Esophagus (tissue), 2 donors: ENCODE measurements at regions not wholly inside any gene's neighbourhood (a gene's known extent, or its start where the extent isn't known, plus 50 kb on each side); places are given as distances from the start of the nearest gene placed in this dataset.
"Not testable (repeated sequence)": the region's sequence is repeated elsewhere in the genome, so short reads cannot be mapped to it uniquely, and the experiment has no call there.

Experiments
- H3K27ac ChIP-seq, 2 donors: one replicate each; pipeline ENCODE4 v1.5.1; 2013; ENCODE audit warnings: low read depth in 2 of 2, mild to moderate bottlenecking in 2 of 2, inconsistent platforms in 1 of 2, low read length in 1 of 2, moderate library complexity in 1 of 2
- H3K27me3 ChIP-seq, 2 donors: one replicate each; pipeline ENCODE4 v1.6.1; 2013; ENCODE audit warnings: low read length in 2 of 2, control low read depth in 1 of 2, mild to moderate bottlenecking in 1 of 2; ENCODE audit not compliant: insufficient read depth in 2 of 2, control insufficient read depth in 1 of 2
- H3K36me3 ChIP-seq, 2 donors: one replicate each; pipeline ENCODE4 v1.6.1; 2013; ENCODE audit warnings: low read length in 1 of 2; ENCODE audit not compliant: control insufficient read depth in 2 of 2, insufficient read depth in 2 of 2
- H3K4me1 ChIP-seq, 2 donors: one replicate each; pipeline ENCODE4 v1.6.1; 2013; ENCODE audit warnings: low read length in 1 of 2; ENCODE audit not compliant: control insufficient read depth in 2 of 2, insufficient read depth in 2 of 2
- H3K4me3 ChIP-seq, 2 donors: one replicate each; pipeline ENCODE4 v1.5.1; 2013; ENCODE audit warnings: low read length in 2 of 2, mild to moderate bottlenecking in 2 of 2, low read depth in 1 of 2, moderate library complexity in 1 of 2
- H3K9me3 ChIP-seq, 2 donors: one replicate each; pipeline ENCODE4 v1.6.1; 2013; ENCODE audit warnings: mild to moderate bottlenecking in 2 of 2, low read depth in 1 of 2, low read length in 1 of 2, moderate library complexity in 1 of 2; ENCODE audit not compliant: control insufficient read depth in 2 of 2, insufficient read depth in 1 of 2
- WGBS, 2 donors: extraction: QIAGEN DNeasy Blood & Tissue Kit; methylation state at CpG; one replicate each; pipeline ENCODE4 v1.1.7; 2013; 5-methylcytosine and 5-hydroxymethylcytosine counted together
- donor health status: healthy with polysubstance abuse.
- donor health status: Bipolar disorder and iron deficiency.

DNA sequence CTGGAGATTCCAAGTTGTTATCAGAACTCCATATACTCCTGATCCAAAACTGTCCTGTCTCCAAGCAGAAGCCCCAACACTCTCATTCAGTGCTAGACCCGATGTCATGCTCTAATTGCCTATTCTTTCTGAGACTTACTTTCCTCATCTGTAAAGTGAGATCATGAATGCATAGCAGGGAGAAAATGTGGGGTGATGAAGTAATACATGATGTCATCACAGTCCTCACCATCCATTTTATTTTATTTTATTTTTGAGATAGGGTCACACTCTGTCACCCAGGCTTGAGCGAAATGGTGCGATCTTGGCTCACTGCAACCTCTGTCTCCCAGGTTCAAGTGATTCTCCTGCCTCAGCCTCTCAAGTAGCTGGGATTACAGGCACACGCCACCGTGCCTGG is 1554.0 kb upstream of the ADGRL3 start:
- Histone ChIP-seq H3K27ac (no peak overlapping the region), H3K36me3 (no peaks in the 10 kb centered on the region), H3K4me3 (no peak overlapping the region), H3K4me1 (no peaks in the 10 kb centered on the region), H3K27me3 (no peaks in the 10 kb centered on the region), H3K9me3 (no peaks in the 10 kb centered on the region)
- WGBS, 2 donors = 93 to 96% methylated on average over 5 of the region's 5 CpGs

DNA sequence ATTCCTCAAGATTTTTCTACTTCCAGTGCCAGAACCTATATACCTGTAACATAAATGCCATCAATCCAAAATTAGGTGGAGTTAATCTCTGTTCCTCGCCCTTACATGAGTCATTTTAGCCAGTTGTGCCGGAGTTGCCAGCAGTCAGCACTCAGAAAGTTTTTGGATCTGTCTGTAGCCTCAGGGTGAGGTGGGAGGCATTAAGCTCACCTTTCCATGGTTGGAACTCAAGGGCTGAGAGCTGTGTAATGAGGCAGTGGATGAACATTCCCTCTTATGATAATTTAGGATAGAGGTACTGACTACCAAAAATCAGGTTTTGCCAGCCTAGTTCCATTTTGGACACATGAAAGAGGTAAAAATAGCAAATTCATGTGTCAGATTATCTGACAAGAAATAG is 1553.1 kb upstream of the ADGRL3 start:
- no peaks in the 10 kb centered on the region for H3K9me3 ChIP-seq
- 50 to 60% methylated on average over 2 of the region's 2 CpGs for WGBS, 2 donors
- H3K27me3 ChIP-seq = no peaks in the 10 kb centered on the region
- H3K27ac ChIP-seq = no peak overlapping the region
- H3K4me3 ChIP-seq = no peak overlapping the region
- H3K4me1 ChIP-seq = no peaks in the 10 kb centered on the region
- no peaks in the 10 kb centered on the region for H3K36me3 ChIP-seq

DNA sequence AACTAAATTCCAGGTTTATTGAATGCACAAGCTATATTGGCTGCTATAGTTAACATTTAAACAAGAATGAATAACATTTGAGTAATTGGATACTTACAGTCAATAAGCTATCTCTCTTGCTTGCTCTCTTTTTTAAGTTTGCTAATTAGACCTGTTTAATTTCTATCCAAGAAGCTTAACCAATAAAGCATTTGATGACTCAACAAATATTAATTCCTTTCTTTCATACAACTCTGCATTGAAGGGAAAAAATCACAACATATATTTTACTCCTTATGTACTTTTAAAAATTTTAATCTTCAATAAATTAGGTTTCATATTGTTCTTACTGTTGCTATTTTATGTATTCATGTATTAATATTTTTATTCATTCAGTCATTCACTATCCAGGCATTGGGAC is 1552.6 kb upstream of the ADGRL3 start:
- H3K27me3 ChIP-seq = no peaks in the 10 kb centered on the region
- H3K27ac ChIP-seq = no peak overlapping the region
- no peaks in the 10 kb centered on the region for H3K36me3 ChIP-seq
- no peaks in the 10 kb centered on the region for H3K9me3 ChIP-seq
- H3K4me3 ChIP-seq = no peak overlapping the region
- no peaks in the 10 kb centered on the region for H3K4me1 ChIP-seq

DNA sequence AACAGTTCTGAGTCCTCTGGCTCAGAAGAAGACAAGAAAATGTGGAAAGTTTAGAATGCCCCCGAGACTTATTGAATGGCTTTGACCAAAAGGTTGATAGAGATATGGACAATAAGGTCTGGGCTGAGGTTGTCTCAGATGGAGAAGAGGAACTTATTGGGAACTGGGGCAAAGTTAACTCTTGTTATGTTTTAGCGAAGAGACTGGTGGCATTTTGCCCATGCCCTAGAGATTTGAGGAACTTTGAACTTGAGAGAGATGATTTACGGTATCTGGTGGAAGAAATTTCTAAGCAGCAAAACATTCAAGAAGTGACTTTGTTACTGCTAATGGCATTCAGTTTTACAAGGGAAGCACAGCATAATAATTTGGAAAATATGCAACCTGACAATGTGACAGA is 1549.3 kb upstream of the ADGRL3 start:
- Histone ChIP-seq H3K27me3 (no peaks in the 10 kb centered on the region), H3K4me1 (no peaks in the 10 kb centered on the region), H3K27ac (no peak overlapping the region), H3K9me3 (peaks cover 0 to 3% of the 10 kb centered on the region in 2 donors), H3K4me3 (no peak overlapping the region), H3K36me3 (no peaks in the 10 kb centered on the region)
- 82 to 89% methylated on average over 3 of the region's 3 CpGs for WGBS, 2 donors

DNA sequence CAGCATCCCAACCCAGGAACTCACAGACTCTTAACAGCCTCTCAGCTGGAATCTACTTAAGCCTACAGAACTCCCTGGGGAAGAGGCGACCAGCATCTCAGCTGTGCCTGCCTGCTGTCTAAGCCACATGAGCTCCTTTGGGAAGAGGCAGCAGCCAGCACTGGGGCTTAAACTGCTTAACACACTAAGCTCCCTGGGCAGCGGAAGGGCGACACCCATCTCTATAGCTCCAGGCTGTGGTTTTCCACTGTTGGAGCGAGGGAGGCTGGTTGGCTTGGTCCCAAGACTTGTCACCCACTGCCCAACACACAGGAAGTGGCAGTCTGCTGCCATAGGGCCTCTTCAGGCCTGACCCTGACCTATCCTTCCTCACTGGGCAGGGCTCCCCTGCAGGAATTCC is 1544.1 kb upstream of the ADGRL3 start:
- no peaks in the 10 kb centered on the region for H3K36me3 ChIP-seq
- H3K27me3 ChIP-seq = no peaks in the 10 kb centered on the region
- peaks cover 0 to 10% of the 10 kb centered on the region in 2 donors for H3K9me3 ChIP-seq
- H3K27ac ChIP-seq = no peak overlapping the region
- no peak overlapping the region for H3K4me3 ChIP-seq
- no peaks in the 10 kb centered on the region for H3K4me1 ChIP-seq
- 74 to 75% methylated on average over 4 of the region's 4 CpGs for WGBS, 2 donors

DNA sequence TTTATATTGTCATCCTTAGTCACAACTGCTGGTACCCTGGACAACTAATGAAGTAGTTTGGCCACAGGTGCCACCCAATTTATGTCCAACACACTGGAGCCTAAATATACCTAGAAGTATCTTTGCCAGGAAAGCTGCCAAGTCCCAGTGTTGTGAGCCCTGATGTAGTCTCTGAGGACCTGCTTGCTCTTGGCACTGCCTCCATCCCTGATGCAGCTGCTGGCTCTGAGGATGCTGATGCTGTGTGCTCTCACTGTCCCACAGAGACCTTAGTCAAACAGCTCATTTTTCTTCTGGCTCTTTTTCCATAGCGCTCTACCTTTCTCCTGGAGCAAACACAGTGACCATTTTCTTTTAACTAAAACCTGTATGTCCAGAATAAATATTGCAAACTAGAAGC is 1535.4 kb upstream of the ADGRL3 start:
- 88 to 91% methylated on average over 1 of the region's 1 CpG for WGBS, 2 donors
- Histone ChIP-seq H3K36me3 (no peaks in the 10 kb centered on the region), H3K27me3 (no peaks in the 10 kb centered on the region), H3K4me1 (no peaks in the 10 kb centered on the region), H3K27ac (no peak overlapping the region), H3K4me3 (no peak overlapping the region), H3K9me3 (peaks cover 0 to 2% of the 10 kb centered on the region in 2 donors)

DNA sequence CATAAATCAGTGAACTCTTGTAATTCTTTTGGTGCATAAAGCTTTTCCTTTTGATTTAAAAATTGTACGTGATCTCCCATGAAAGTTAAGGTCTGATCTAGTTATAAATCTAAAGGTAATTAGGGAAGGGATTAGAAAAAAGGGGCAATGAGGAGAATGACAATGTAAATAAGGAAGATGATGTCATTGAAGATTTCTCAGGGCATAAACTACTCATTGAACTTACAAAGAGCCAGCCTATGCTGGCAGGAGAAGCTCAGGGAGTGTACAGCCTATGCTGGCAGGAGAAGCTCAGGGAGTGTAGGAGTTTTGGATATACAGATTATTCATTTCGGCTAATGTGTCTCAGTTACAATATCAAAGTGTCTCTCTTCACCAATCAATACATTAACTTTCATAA is 1533.5 kb upstream of the ADGRL3 start:
- Histone ChIP-seq H3K4me1 (no peaks in the 10 kb centered on the region), H3K27ac (no peak overlapping the region), H3K9me3 (peaks cover 0 to 2% of the 10 kb centered on the region in 2 donors), H3K36me3 (no peaks in the 10 kb centered on the region), H3K27me3 (no peaks in the 10 kb centered on the region), H3K4me3 (no peak overlapping the region)
- 75 to 77% methylated on average over 2 of the region's 2 CpGs for WGBS, 2 donors

DNA sequence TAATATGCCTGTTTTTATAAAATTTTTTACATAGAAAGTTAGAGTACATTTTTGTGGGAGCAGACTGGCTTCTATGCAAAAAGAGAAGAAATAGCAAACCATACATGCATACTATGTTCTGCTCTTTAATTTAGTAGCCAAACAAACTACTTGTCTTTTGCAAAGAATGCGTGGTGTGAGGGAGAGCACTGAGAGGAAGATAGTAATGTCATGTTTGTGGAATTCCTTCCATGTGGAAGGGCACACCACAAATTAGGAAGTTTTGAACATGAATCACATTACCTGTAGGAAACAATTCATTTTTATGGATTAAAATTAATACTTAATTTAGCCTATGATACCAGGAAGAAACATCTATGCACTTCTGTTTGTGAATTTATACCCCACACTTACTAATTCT is 1529.1 kb upstream of the ADGRL3 start:
- Histone ChIP-seq H3K27me3 (no peaks in the 10 kb centered on the region), H3K9me3 (no peaks in the 10 kb centered on the region), H3K4me1 (no peaks in the 10 kb centered on the region), H3K27ac (no peak overlapping the region), H3K36me3 (no peaks in the 10 kb centered on the region), H3K4me3 (no peak overlapping the region)
- WGBS, 2 donors = 82 to 84% methylated on average over 1 of the region's 1 CpG

DNA sequence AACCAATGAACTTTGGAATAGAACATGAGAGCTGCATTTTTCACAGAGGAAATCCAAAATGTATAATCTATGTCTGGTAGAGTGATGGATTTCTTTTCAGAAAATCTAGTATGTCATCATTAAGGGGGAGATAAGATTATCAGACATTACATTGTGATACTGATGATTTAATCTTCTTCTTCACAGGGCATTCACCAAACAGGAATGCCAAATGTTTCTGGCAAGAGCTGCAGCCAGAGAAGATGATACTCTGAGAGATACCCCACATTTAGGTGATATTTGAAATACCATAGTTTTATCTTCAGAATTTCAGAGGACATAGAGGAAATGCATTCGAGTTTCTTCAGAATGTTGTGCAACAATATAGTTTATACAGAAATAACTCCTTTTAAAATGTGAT is 1523.7 kb upstream of the ADGRL3 start:
- peaks cover 0 to 2% of the 10 kb centered on the region in 2 donors for H3K9me3 ChIP-seq
- no peaks in the 10 kb centered on the region for H3K4me1 ChIP-seq
- H3K36me3 ChIP-seq = no peaks in the 10 kb centered on the region
- no peak overlapping the region for H3K27ac ChIP-seq
- WGBS, 2 donors = 48 to 63% methylated on average over 1 of the region's 1 CpG
- H3K27me3 ChIP-seq = no peaks in the 10 kb centered on the region
- no peak overlapping the region for H3K4me3 ChIP-seq

DNA sequence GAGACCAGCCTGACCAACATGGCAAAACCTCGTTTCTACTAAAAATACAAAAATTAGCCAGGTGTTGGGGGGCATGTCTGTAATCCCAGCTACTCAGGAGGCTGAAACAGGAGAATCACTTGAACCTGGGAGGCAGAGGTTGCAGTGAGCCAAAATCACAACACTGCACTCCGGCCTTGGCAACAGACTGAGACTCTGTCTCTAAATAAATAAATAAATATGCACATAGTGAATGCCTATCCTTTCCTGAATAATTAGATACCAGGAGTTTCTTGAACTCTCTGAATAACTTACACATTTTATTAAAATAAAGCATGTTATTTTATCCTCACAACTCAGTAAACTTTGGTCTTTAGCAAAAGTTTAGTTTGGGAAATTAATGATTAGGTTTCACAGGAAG is 1523.1 kb upstream of the ADGRL3 start:
- not testable (repeated sequence) for H3K4me1 ChIP-seq, H3K36me3 ChIP-seq, H3K27ac ChIP-seq, H3K27me3 ChIP-seq, H3K4me3 ChIP-seq, H3K9me3 ChIP-seq
- WGBS, 2 donors = 71 to 74% methylated on average over 2 of the region's 2 CpGs
